Mucosa of descending colon (tissue), 3 donors: ENCODE measurements at regions not wholly inside any gene's neighbourhood (a gene's known extent, or its start where the extent isn't known, plus 50 kb on each side); places are given as distances from the start of the nearest gene placed in this dataset.

ENCODE experiments used
- ATAC-seq: fragments of 200-7000 bp; cut with Tn5 transposase; one replicate; pipeline ENCODE4 v1.9.1; 2020; ENCODE audit warnings: mild to moderate bottlenecking, moderate library complexity
- DNase-seq, 3 donors: peaks; one replicate each; pipeline ENCODE4 v3.0.0-alpha.2; 2020
- H3K36me3 ChIP-seq: fragments of 200-600 bp; one replicate; pipeline ENCODE4 v1.8.0; 2021; ENCODE audit warnings: low read depth, mild to moderate bottlenecking
- H3K4me1 ChIP-seq: fragments of 200-600 bp; one replicate; pipeline ENCODE4 v1.8.0; 2021; ENCODE audit warnings: low read depth, mild to moderate bottlenecking
- H3K4me3 ChIP-seq: fragments of 200-600 bp; one replicate; pipeline ENCODE4 v1.8.0; 2021; ENCODE audit warnings: mild to moderate bottlenecking
- H3K9me3 ChIP-seq: fragments of 200-600 bp; one replicate; pipeline ENCODE4 v1.8.0; 2021; ENCODE audit warnings: mild to moderate bottlenecking
- CTCF ChIP-seq: fragments of 200-600 bp; IDR thresholded peaks from one replicate; pipeline ENCODE4 v1.8.0; 2022; ENCODE audit warnings: antibody characterized with exemption, mild to moderate bottlenecking
- intact Hi-C, 2 donors: fragments of 100-400 bp; cut with DNase I in 1 of 2; cut with micrococcal nuclease in 1 of 2; formaldehyde crosslinking; loops; one replicate each; pipeline versions ENCODE4 v1.11.0 to v1.11.1; 2022; cut with DNase I, micrococcal nuclease
- donor health status: DM: no; HTN: no; CAD: no; lungs with moderate emphysema.
- donor health status: DM: no; HTN: no; CAD: no.
- donor health status: DM: no; HTN: yes; CAD: no.

- no peak for DNase-seq
- intact Hi-C loops: no loop called here
- no peak for ATAC-seq
- H3K36me3 ChIP-seq: no peaks in the 10 kb centered on the region
- no peak overlapping the region for H3K4me3 ChIP-seq
- H3K9me3 ChIP-seq: no peaks in the 10 kb centered on the region
- no peaks in the 10 kb centered on the region for H3K4me1 ChIP-seq
- TF ChIP-seq CTCF: no peak
Measured at GRCh38 chr13:85638815-85639393, 160.3 kb downstream of the SLITRK6 start.

GRCh38 chr13:85638265-85638664 lies 161.0 kb downstream of the SLITRK6 start:
- no peak overlapping the region for H3K4me3 ChIP-seq
- H3K36me3 ChIP-seq: no peaks in the 10 kb centered on the region
- no peak for ATAC-seq
- no peak for TF ChIP-seq CTCF
- no peaks in the 10 kb centered on the region for H3K4me1 ChIP-seq
- intact Hi-C loops: no loop called here
- DNase-seq: no peak
- no peaks in the 10 kb centered on the region for H3K9me3 ChIP-seq

- DNase-seq (no peak), ATAC-seq (no peak)
- Histone ChIP-seq H3K4me3 (no peak overlapping the region), H3K9me3 (no peaks in the 10 kb centered on the region), H3K36me3 (no peaks in the 10 kb centered on the region), H3K4me1 (no peaks in the 10 kb centered on the region)
- TF ChIP-seq CTCF: no peak
- intact Hi-C loops: no loop called here
Measured at GRCh38 chr13:85632526-85633195, 166.6 kb downstream of the SLITRK6 start.

- Histone ChIP-seq H3K9me3 (no peaks in the 10 kb centered on the region), H3K4me3 (no peak overlapping the region), H3K36me3 (no peaks in the 10 kb centered on the region), H3K4me1 (no peaks in the 10 kb centered on the region)
- no peak for TF ChIP-seq CTCF
- intact Hi-C loops: no loop called here
- ATAC-seq (no peak), DNase-seq (no peak)
Measured at GRCh38 chr13:85631801-85632200, 167.4 kb downstream of the SLITRK6 start.

- H3K9me3 ChIP-seq: no peaks in the 10 kb centered on the region
- DNase-seq: no peak
- TF ChIP-seq CTCF: no peak
- intact Hi-C loops: no loop called here
- no peaks in the 10 kb centered on the region for H3K36me3 ChIP-seq
- ATAC-seq: no peak
- no peak overlapping the region for H3K4me3 ChIP-seq
- H3K4me1 ChIP-seq: no peaks in the 10 kb centered on the region
Measured at GRCh38 chr13:85626603-85627002, 172.6 kb downstream of the SLITRK6 start.
